DOHH2 (cell line): ENCODE measurements at regions not wholly inside any gene's neighbourhood (a gene's known extent, or its start where the extent isn't known, plus 50 kb on each side); places are given as distances from the start of the nearest gene placed in this dataset.

ENCODE experiments used
- EZH2phosphoT487 ChIP-seq: fragments of 200-600 bp; sonication (generic); IDR thresholded peaks from 2 replicates; pipeline ENCODE4 v1.6.1; 2017; ENCODE audit warnings: borderline replicate concordance, mild to moderate bottlenecking, antibody characterized with exemption, low read length, moderate library complexity, mixed read lengths
- TF ChIP-seq, protein P1 (sequence below): fragments of 200-600 bp; sonication (generic); IDR thresholded peaks from one replicate; pipeline ENCODE4 v1.5.1; 2014; ENCODE audit warnings: antibody characterized with exemption, mild to moderate bottlenecking, low read depth, low read length; ENCODE audit not compliant: poor library complexity, severe bottlenecking

DNA sequence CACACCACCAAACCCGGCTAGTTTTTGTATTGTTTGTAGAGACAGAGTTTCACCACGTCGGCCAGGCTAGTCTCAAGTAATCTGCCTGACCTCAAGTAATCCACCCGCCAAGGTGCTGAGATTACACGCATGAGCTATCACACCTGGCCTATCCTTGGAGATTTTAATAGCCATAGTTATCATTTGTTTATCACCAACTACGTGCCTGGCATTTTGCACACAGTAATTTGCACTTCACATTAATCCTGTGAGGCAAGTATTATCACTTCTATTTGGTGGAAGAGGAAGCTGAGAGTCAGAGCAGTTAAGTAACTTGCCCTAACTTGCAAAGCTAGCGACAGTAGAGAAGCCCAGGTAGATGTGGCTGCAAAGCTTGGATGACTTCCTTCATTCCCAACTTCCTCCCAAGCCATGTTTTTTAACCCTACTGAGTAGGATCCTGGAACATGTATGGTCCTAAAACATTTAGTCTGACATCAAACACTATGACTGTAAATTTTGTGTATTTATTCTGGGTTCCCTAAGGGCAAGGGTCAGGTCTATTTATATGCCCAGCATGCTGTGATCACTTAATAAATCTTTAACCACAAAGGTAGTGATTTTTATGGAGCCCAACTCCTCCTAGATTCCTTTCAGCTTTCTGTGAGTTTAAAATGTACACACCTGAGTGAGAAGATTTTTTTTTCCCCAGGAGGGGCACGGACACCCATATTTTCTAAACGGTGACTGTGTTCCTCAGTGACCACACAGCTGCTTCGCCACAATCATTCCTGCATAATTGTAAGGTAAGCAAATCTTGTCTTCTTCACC, 100.2 kb upstream of the RAI14 start:
- TF ChIP-seq, protein P1, sequence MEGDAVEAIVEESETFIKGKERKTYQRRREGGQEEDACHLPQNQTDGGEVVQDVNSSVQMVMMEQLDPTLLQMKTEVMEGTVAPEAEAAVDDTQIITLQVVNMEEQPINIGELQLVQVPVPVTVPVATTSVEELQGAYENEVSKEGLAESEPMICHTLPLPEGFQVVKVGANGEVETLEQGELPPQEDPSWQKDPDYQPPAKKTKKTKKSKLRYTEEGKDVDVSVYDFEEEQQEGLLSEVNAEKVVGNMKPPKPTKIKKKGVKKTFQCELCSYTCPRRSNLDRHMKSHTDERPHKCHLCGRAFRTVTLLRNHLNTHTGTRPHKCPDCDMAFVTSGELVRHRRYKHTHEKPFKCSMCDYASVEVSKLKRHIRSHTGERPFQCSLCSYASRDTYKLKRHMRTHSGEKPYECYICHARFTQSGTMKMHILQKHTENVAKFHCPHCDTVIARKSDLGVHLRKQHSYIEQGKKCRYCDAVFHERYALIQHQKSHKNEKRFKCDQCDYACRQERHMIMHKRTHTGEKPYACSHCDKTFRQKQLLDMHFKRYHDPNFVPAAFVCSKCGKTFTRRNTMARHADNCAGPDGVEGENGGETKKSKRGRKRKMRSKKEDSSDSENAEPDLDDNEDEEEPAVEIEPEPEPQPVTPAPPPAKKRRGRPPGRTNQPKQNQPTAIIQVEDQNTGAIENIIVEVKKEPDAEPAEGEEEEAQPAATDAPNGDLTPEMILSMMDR, result no peak
- no peak for TF ChIP-seq EZH2phosphoT487
